ENCODE measurements at regions not wholly inside any gene's neighbourhood (a gene's known extent, or its start where the extent isn't known, plus 50 kb on each side); places are given as distances from the start of the nearest gene placed in this dataset.

GRCh38 chr10:128887856-128888255 is 579.2 kb upstream of the MGMT start:
- no peak for DNase-seq

- DNase-seq, result no peak
Measured at GRCh38 chr10:128892005-128892404, 575.0 kb upstream of the MGMT start.

- DNase-seq, result no peak
Measured at GRCh38 chr10:128894641-128895040, 572.4 kb upstream of the MGMT start.

GRCh38 chr10:128895473-128895872 is 571.6 kb upstream of the MGMT start:
- no peak for DNase-seq

- no peak for DNase-seq
Measured at GRCh38 chr10:128896116-128896795, 570.8 kb upstream of the MGMT start.

- DNase-seq, result no peak
Measured at GRCh38 chr10:128896963-128897362, 570.1 kb upstream of the MGMT start.

GRCh38 chr10:128897401-128898129 is 569.5 kb upstream of the MGMT start:
- no peak for DNase-seq

GRCh38 chr10:128898133-128898915 is 568.7 kb upstream of the MGMT start:
- no peak for DNase-seq

- no peak for DNase-seq
Measured at GRCh38 chr10:128898916-128899195, 568.2 kb upstream of the MGMT start.

- DNase-seq, result no peak
Measured at GRCh38 chr10:128900456-128900855, 566.6 kb upstream of the MGMT start.

GRCh38 chr10:128901236-128901635 is 565.8 kb upstream of the MGMT start:
- DNase-seq, result no peak

GRCh38 chr10:128902031-128902710 is 564.9 kb upstream of the MGMT start:
- DNase-seq, result no peak

GRCh38 chr10:128907155-128907941 is 559.7 kb upstream of the MGMT start:
- no peak for DNase-seq

GRCh38 chr10:128908099-128908498 is 558.9 kb upstream of the MGMT start:
- DNase-seq, result no peak

GRCh38 chr10:128908499-128908898 is 558.5 kb upstream of the MGMT start:
- DNase-seq, result no peak

- DNase-seq, result no peak
Measured at GRCh38 chr10:128912568-128913311, 554.3 kb upstream of the MGMT start.

GRCh38 chr10:128914681-128915080 is 552.4 kb upstream of the MGMT start:
- DNase-seq, result no peak

- no peak for DNase-seq
Measured at GRCh38 chr10:128915630-128916029, 551.4 kb upstream of the MGMT start.

- DNase-seq, result no peak
Measured at GRCh38 chr10:128916383-128916782, 550.7 kb upstream of the MGMT start.

GRCh38 chr10:128921389-128922022 is 545.5 kb upstream of the MGMT start:
- no peak for DNase-seq

GRCh38 chr10:128922172-128922571 is 544.9 kb upstream of the MGMT start:
- DNase-seq, result no peak
